Endothelial cell of umbilical vein (primary cell): ENCODE measurements at regions not wholly inside any gene's neighbourhood (a gene's known extent, or its start where the extent isn't known, plus 50 kb on each side); places are given as distances from the start of the nearest gene placed in this dataset.

Experiments
- BruUV-seq: library from RNA; stranded (reverse); fragments of 400-500 nt; replicated peaks from 2 replicates; lab custom pipeline; 2021; lab: Mats Ljungman, UMichigan
- CTCF ChIA-PET: fragments of 300-600, 350-600 bp; sonication (Branson Sonifier 250); formaldehyde crosslinking; loops from one replicate; lab custom pipeline; 2021; ENCODE audit warnings: antibody characterized with exemption, inconsistent platforms; lab: Charles Lee
- POLR2A ChIA-PET: fragments of 300-600, 350-600 bp; sonication (Branson Sonifier 250); formaldehyde crosslinking; loops from one replicate; lab custom pipeline; 2021; ENCODE audit warnings: antibody characterized with exemption, inconsistent platforms; lab: Charles Lee
- DNase-seq: peaks from one replicate; pipeline ENCODE4 v3.0.0-alpha.2; 2011; ENCODE audit warnings: low read depth, low spot score
- FAIRE-seq: peaks from 2 replicates; lab custom pipeline; 2011; peaks lifted over from hg19 to GRCh38; lab: Jason Lieb, UNC
- H2AFZ ChIP-seq: 2 replicates; pipeline ENCODE4 v1.6.0; 2012; ENCODE audit warnings: low read depth, low read length, control low read depth, inconsistent platforms
- H3K27ac ChIP-seq: 2 replicates; pipeline ENCODE4 v1.5.1; 2011; ENCODE audit warnings: low read depth, mild to moderate bottlenecking, control low read depth, low read length, moderate library complexity; ENCODE audit not compliant: insufficient read depth
- H3K27me3 ChIP-seq, 2 experiments: 2 replicates each; pipeline versions ENCODE4 v1.6.0 to v1.6.1; 2011; ENCODE audit warnings: low read length in 2 of 2, mixed read lengths in 1 of 2; ENCODE audit not compliant: control insufficient read depth in 2 of 2, insufficient read depth in 2 of 2
- H3K36me3 ChIP-seq, 2 experiments: 2 replicates in 1 of 2; 3 replicates in 1 of 2; pipeline ENCODE4 v1.5.1; 2011; ENCODE audit warnings: low read length in 2 of 2, mild to moderate bottlenecking in 1 of 2, moderate library complexity in 1 of 2; ENCODE audit not compliant: control insufficient read depth in 2 of 2, insufficient read depth in 2 of 2; ENCODE audit errors: extremely low read depth in 1 of 2
- H3K4me1 ChIP-seq: 3 replicates; pipeline ENCODE4 v1.5.1; 2011; ENCODE audit warnings: mild to moderate bottlenecking, low read length; ENCODE audit not compliant: control insufficient read depth, insufficient read depth; ENCODE audit errors: extremely low read depth
- H3K4me2 ChIP-seq: 2 replicates; pipeline ENCODE4 v1.6.1; 2011; ENCODE audit warnings: low read length, control low read depth, mixed read lengths; ENCODE audit not compliant: insufficient read depth
- H3K4me3 ChIP-seq, 3 experiments: fragments of 200-600 bp in 1 of 3; sonication (generic), shearing (Covaris generic) in 1 of 3; replicated peaks in 1 of 3; 2 replicates each; pipeline ENCODE4 v1.5.1; 2011 to 2016; ENCODE audit warnings: control low read depth in 3 of 3, low read length in 3 of 3, mild to moderate bottlenecking in 2 of 3, inconsistent platforms in 1 of 3, low read depth in 1 of 3, moderate library complexity in 1 of 3; ENCODE audit not compliant: insufficient read depth in 1 of 3
- H3K79me2 ChIP-seq: 2 replicates; pipeline ENCODE4 v1.6.0; 2012; ENCODE audit warnings: low read length, inconsistent platforms; ENCODE audit not compliant: control insufficient read depth, insufficient read depth
- H3K9ac ChIP-seq: replicated peaks from 2 replicates; pipeline ENCODE3; 2011; ENCODE audit warnings: low read length, control low read depth; ENCODE audit not compliant: insufficient read depth; ENCODE audit errors: extremely low read depth
- H3K9me1 ChIP-seq: replicated peaks from 3 replicates; pipeline ENCODE4 v1.6.0; 2011; ENCODE audit warnings: mild to moderate bottlenecking, low read length; ENCODE audit not compliant: control insufficient read depth, insufficient read depth; ENCODE audit errors: extremely low read depth
- H3K9me3 ChIP-seq: replicated peaks from 2 replicates; pipeline ENCODE4 v1.5.1; 2012; ENCODE audit warnings: low read length, inconsistent platforms; ENCODE audit not compliant: control insufficient read depth, insufficient read depth
- H4K20me1 ChIP-seq: replicated peaks from 2 replicates; pipeline ENCODE3; 2011; ENCODE audit warnings: mild to moderate bottlenecking, low read length; ENCODE audit not compliant: control insufficient read depth, insufficient read depth; ENCODE audit errors: extremely low read depth
- CTCF ChIP-seq, 2 donors: IDR thresholded peaks; 1 replicate in 1 of 2; 2 replicates in 1 of 2; pipeline ENCODE4 v1.5.1; 2011; ENCODE audit warnings: low read length in 2 of 2, mild to moderate bottlenecking in 2 of 2, moderate library complexity in 2 of 2, control low read depth in 1 of 2, inconsistent platforms in 1 of 2, low read depth in 1 of 2; ENCODE audit not compliant: insufficient read depth in 1 of 2; ENCODE audit errors: extremely low read depth in 1 of 2
- EZH2 ChIP-seq: IDR thresholded peaks from 2 replicates; pipeline ENCODE4 v1.6.1; 2012; ENCODE audit warnings: borderline replicate concordance, low read depth, mild to moderate bottlenecking, moderate library complexity, low read length, inconsistent platforms; ENCODE audit not compliant: severe bottlenecking
- FOS ChIP-seq: IDR thresholded peaks from 2 replicates; pipeline ENCODE4 v1.6.1; 2011; ENCODE audit warnings: mild to moderate bottlenecking, low read length, moderate library complexity, borderline replicate concordance; ENCODE audit not compliant: insufficient read depth
- GATA2 ChIP-seq: IDR thresholded peaks from 2 replicates; pipeline ENCODE4 v1.7.0; 2011; ENCODE audit warnings: low read depth, mild to moderate bottlenecking, moderate library complexity, mixed read lengths, low read length; ENCODE audit not compliant: insufficient read length, insufficient read depth
- JUN ChIP-seq: IDR thresholded peaks from 2 replicates; pipeline ENCODE4 v1.6.1; 2011; ENCODE audit warnings: borderline replicate concordance, low read depth; ENCODE audit not compliant: insufficient read length, insufficient read depth
- MAX ChIP-seq: IDR thresholded peaks from 2 replicates; pipeline ENCODE4 v1.6.1; 2011; ENCODE audit not compliant: insufficient read depth, insufficient read length
- MYC ChIP-seq: IDR thresholded peaks from one replicate; pipeline ENCODE4 v1.6.1; 2011; ENCODE audit warnings: mild to moderate bottlenecking, low read depth, low read length
- POLR2A ChIP-seq: IDR thresholded peaks from 2 replicates; pipeline ENCODE4 v1.6.1; 2012; ENCODE audit warnings: low read depth, mild to moderate bottlenecking, control low read depth, low read length
- POLR2AphosphoS5 ChIP-seq: IDR thresholded peaks from 2 replicates; pipeline ENCODE4 v1.6.1; 2012; ENCODE audit warnings: low read depth, mild to moderate bottlenecking, control low read depth, low read length, moderate library complexity; ENCODE audit not compliant: insufficient read depth
- dilution Hi-C: fragments of 300-500 bp; cut with MboI; formaldehyde crosslinking; loops from one replicate; pipeline ENCODE4 v1.15.0; 2019; ENCODE audit warnings: low sequenced_read_pairs; ENCODE audit not compliant: extremely low pct_ligation_motif_present
- intact Hi-C: fragments of 100-400 bp; cut with micrococcal nuclease; formaldehyde crosslinking; loops from one replicate; pipeline ENCODE4 v1.10.0; 2022

DNA sequence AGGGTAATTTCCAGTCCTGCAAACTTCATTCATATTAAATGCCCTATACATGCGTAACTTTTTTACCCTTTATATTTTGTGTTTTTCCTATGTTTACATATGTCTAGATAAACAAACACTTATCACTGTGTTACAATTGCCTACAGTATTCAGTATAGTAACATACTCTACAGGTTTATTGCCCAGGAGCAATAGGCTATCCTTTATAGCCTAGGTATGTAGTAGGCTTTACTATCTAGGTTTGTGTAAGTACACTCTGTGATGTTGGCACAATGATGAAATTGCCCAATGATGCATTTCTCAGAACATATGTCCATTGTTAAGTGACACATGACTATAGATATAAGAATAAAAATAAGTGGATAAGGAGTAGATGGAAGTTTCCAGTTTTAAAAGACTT is 345.5 kb upstream of the C1orf87 start:
- DNase-seq (no peak), FAIRE-seq (no peak)
- dilution Hi-C loops (no loop called here), intact Hi-C loops (no loop called here)
- Histone ChIP-seq H2AFZ (no peak overlapping the region), H3K27ac (no peak overlapping the region), H3K4me2 (no peak overlapping the region), H4K20me1 (no peaks in the 10 kb centered on the region), H3K4me1 (peaks cover 12% of the 10 kb centered on the region), H3K4me3 (no peak overlapping the region), H3K36me3 (no peaks in the 10 kb centered on the region), H3K9me3 (no peaks in the 10 kb centered on the region), H3K9ac (no peak overlapping the region), H3K79me2 (no peaks in the 10 kb centered on the region), H3K9me1 (no peaks in the 10 kb centered on the region), H3K27me3 (no peaks in the 10 kb centered on the region)
- TF ChIP-seq CTCF (IDR thresholded peaks at IDR 0.05; ENCODE audit: extremely low read depth in 1 of 2, insufficient read depth in 1 of 2, low read depth in 1 of 2, low read length in 2 of 2) (no peak), POLR2A (no peak), GATA2 (no peak), POLR2AphosphoS5 (no peak), JUN (no peak), MAX (no peak), FOS (no peak), MYC (no peak), EZH2 (no peak)
- CTCF ChIA-PET = no interaction called here
- POLR2A ChIA-PET = no interaction called here
- no TSS peak for BruUV-seq
